HCT116 (cell line): ENCODE measurements at regions not wholly inside any gene's neighbourhood (a gene's known extent, or its start where the extent isn't known, plus 50 kb on each side); places are given as distances from the start of the nearest gene placed in this dataset.

ENCODE experiments used
- ATAC-seq: fragments of 200-7000 bp; cut with Tn5 transposase; 2 replicates; pipeline ENCODE4 v1.9.1; 2020; ENCODE audit warnings: mild to moderate bottlenecking, moderate library complexity
- BruUV-seq: library from RNA; stranded (reverse); fragments of 400-500 nt; replicated peaks from 2 replicates; lab custom pipeline; 2021; lab: Mats Ljungman, UMichigan
- CTCF ChIA-PET: fragments of 300-600 bp; sonication (Branson Sonifier 250); formaldehyde crosslinking; loops from one replicate; lab custom pipeline; 2021; ENCODE audit warnings: antibody characterized with exemption; lab: Charles Lee
- POLR2A ChIA-PET: fragments of 300-600, 350-600 bp; sonication (Branson Sonifier 250); formaldehyde crosslinking; loops from one replicate; lab custom pipeline; 2021; ENCODE audit warnings: antibody characterized with exemption; lab: Charles Lee
- RAD21 ChIA-PET, 2 experiments: fragments of 300-600 bp; sonication (Branson Sonifier 250); formaldehyde crosslinking; loops; one replicate each; lab custom pipeline; 2023; ENCODE audit warnings: low total read pairs in 2 of 2; ENCODE audit not compliant: uncharacterized antibody in 2 of 2, unreplicated experiment in 2 of 2, low non-redundant PET in 1 of 2; lab: Charles Lee
- DNase-seq: peaks from one replicate; pipeline ENCODE4 v3.0.0-alpha.2; 2010; ENCODE audit warnings: low read depth, low spot score
- H2AFZ ChIP-seq: fragments of 200-600 bp; shearing (Covaris generic), sonication (generic); 2 replicates; pipeline ENCODE4 v1.6.1; 2017; ENCODE audit warnings: low read depth, mixed run types, mixed read lengths, antibody characterized with exemption, low read length; ENCODE audit not compliant: poor library complexity, severe bottlenecking
- H3K27ac ChIP-seq: 2 replicates; pipeline ENCODE4 v1.5.1; 2012; ENCODE audit warnings: low read depth, low read length
- H3K27me3 ChIP-seq: fragments of 200-600 bp; sonication (generic); 2 replicates; pipeline ENCODE4 v1.6.1; 2016; ENCODE audit warnings: mixed run types, low read length, mixed read lengths; ENCODE audit not compliant: insufficient read depth
- H3K36me3 ChIP-seq, 2 experiments: fragments of 200-500 bp in 1 of 2; fragments of 200-600 bp in 1 of 2; sonication (Bioruptor generic) in 1 of 2; sonication (generic) in 1 of 2; 2 replicates each; pipeline versions ENCODE4 v1.5.1 to v1.6.1; 2014 to 2016; ENCODE audit warnings: low read length in 2 of 2, inconsistent platforms in 1 of 2, mixed read lengths in 1 of 2, mixed run types in 1 of 2; ENCODE audit not compliant: insufficient read depth in 2 of 2, control insufficient read depth in 1 of 2
- H3K4me1 ChIP-seq, 2 experiments: fragments of 200-600 bp in 1 of 2; sonication (generic) in 1 of 2; 2 replicates each; pipeline versions ENCODE4 v1.5.1 to v1.6.1; 2012 to 2017; ENCODE audit warnings: low read length in 2 of 2, inconsistent platforms in 1 of 2, mild to moderate bottlenecking in 1 of 2, mixed read lengths in 1 of 2, mixed run types in 1 of 2, moderate library complexity in 1 of 2; ENCODE audit not compliant: insufficient read depth in 2 of 2, control insufficient read depth in 1 of 2
- H3K4me2 ChIP-seq: fragments of 200-600 bp; sonication (generic); 2 replicates; pipeline ENCODE4 v1.6.1; 2017; ENCODE audit warnings: mixed run types, low read length, mixed read lengths
- H3K4me3 ChIP-seq, 2 experiments: fragments of 200-600 bp in 1 of 2; sonication (generic) in 1 of 2; replicated peaks in 1 of 2; 2 replicates each; pipeline ENCODE4 v1.5.1; 2011 to 2016; ENCODE audit warnings: low read length in 2 of 2, control low read depth in 1 of 2, low read depth in 1 of 2, mild to moderate bottlenecking in 1 of 2, mixed read lengths in 1 of 2, mixed run types in 1 of 2
- H3K79me2 ChIP-seq: fragments of 200-600 bp; sonication (generic); 2 replicates; pipeline ENCODE4 v1.6.1; 2017; ENCODE audit warnings: mild to moderate bottlenecking, mixed run types, low read length, moderate library complexity, mixed read lengths; ENCODE audit not compliant: insufficient read depth
- H3K9ac ChIP-seq: fragments of 200-600 bp; sonication (generic); 2 replicates; pipeline ENCODE4 v1.6.1; 2016; ENCODE audit warnings: low read length, mixed read lengths
- H3K9me2 ChIP-seq: fragments of 200-600 bp; sonication (generic), shearing (Covaris generic); 2 replicates; pipeline ENCODE4 v1.6.1; 2017; ENCODE audit warnings: mixed run types, mild to moderate bottlenecking, moderate library complexity; ENCODE audit not compliant: insufficient read depth
- H3K9me3 ChIP-seq, 2 experiments: fragments of 200-500 bp in 1 of 2; fragments of 200-600 bp in 1 of 2; sonication (Bioruptor generic) in 1 of 2; sonication (generic) in 1 of 2; 2 replicates each; pipeline ENCODE4 v1.6.1; 2014 to 2017; ENCODE audit warnings: low read length in 2 of 2, mixed read lengths in 2 of 2, inconsistent platforms in 1 of 2, low read depth in 1 of 2, mild to moderate bottlenecking in 1 of 2, mixed run types in 1 of 2, moderate library complexity in 1 of 2; ENCODE audit not compliant: control insufficient read depth in 1 of 2, insufficient read depth in 1 of 2
- H4K20me1 ChIP-seq: fragments of 200-600 bp; sonication (generic), shearing (Covaris generic); 2 replicates; pipeline ENCODE4 v1.6.1; 2017; ENCODE audit warnings: mixed run types, mild to moderate bottlenecking, moderate library complexity; ENCODE audit not compliant: insufficient read depth
- CEBPB ChIP-seq: IDR thresholded peaks from 2 replicates; pipeline ENCODE4 v1.6.1; 2012; ENCODE audit warnings: low read depth
- EGR1 ChIP-seq: IDR thresholded peaks from 2 replicates; pipeline ENCODE4 v1.6.1; 2012; ENCODE audit warnings: low read depth
- ELF1 ChIP-seq: IDR thresholded peaks from 2 replicates; pipeline ENCODE4 v1.6.1; 2012; ENCODE audit warnings: low read depth, borderline replicate concordance
- EZH2phosphoT487 ChIP-seq: fragments of 200-600 bp; IDR thresholded peaks from 2 replicates; pipeline ENCODE4 v1.6.1; 2018; ENCODE audit warnings: antibody characterized with exemption, borderline replicate concordance
- FOSL1 ChIP-seq: IDR thresholded peaks from 2 replicates; pipeline ENCODE4 v1.6.1; 2012; ENCODE audit warnings: low read depth
- JUND ChIP-seq: IDR thresholded peaks from 2 replicates; pipeline ENCODE4 v1.6.1; 2012
- MAX ChIP-seq: IDR thresholded peaks from 2 replicates; pipeline ENCODE4 v1.6.1; 2012
- POLR2A ChIP-seq: IDR thresholded peaks from 2 replicates; pipeline ENCODE4 v1.7.0; 2011; ENCODE audit warnings: borderline replicate concordance; ENCODE audit not compliant: insufficient read depth, insufficient read length; ENCODE audit errors: extremely low read depth
- POLR2AphosphoS5 ChIP-seq: IDR thresholded peaks from 2 replicates; pipeline ENCODE4 v1.6.1; 2011; ENCODE audit warnings: mild to moderate bottlenecking, low read depth, low read length, moderate library complexity
- RAD21 ChIP-seq: IDR thresholded peaks from 2 replicates; pipeline ENCODE4 v1.6.1; 2012; ENCODE audit warnings: low read depth, mild to moderate bottlenecking
- SIN3A ChIP-seq: IDR thresholded peaks from 2 replicates; pipeline ENCODE4 v1.6.1; 2012; ENCODE audit warnings: low read depth
- SP1 ChIP-seq: IDR thresholded peaks from 2 replicates; pipeline ENCODE4 v1.6.1; 2012; ENCODE audit warnings: low read depth
- SRF ChIP-seq: IDR thresholded peaks from 2 replicates; pipeline ENCODE4 v1.6.1; 2012; ENCODE audit warnings: low read depth
- ZFX ChIP-seq: fragments of 450-650 bp; IDR thresholded peaks from 2 replicates; pipeline ENCODE4 v1.6.1; 2017
- intact Hi-C: fragments of 100-400 bp; cut with micrococcal nuclease; formaldehyde crosslinking; loops from 2 replicates; pipeline ENCODE4 v1.10.0; 2022
- TF ChIP-seq, protein P1 (sequence below): IDR thresholded peaks from 2 replicates; pipeline ENCODE4 v1.6.1; 2011; ENCODE audit warnings: mild to moderate bottlenecking, low read length, moderate library complexity; ENCODE audit not compliant: insufficient replicate concordance; ENCODE audit errors: extremely low read depth
- TF ChIP-seq, protein P2 (sequence below): IDR thresholded peaks from 2 replicates; pipeline ENCODE4 v1.6.1; 2012
- TF ChIP-seq, protein P3 (sequence below): IDR thresholded peaks from 2 replicates; pipeline ENCODE4 v1.6.1; 2012; ENCODE audit warnings: low read depth

DNA sequence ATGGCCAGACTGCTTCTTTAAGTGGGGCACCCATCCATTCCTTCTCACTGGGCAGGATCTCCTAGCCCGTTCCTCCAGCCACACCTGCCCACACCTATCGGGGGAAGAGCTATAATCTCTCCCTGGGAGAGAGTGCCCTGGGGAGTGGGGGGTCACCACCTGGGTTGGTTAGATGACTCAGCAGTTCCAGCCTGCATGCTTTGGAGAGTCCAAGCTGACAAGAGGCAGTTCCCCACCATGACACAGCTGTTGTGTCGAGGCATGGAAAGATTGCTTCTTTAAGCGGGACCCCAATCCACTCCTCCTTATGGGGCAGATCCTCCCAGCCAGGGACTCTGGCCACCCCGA, 52.6 kb upstream of the PPFIA2 start:
- intact Hi-C loops, result no loop called here
- ChIA-PET CTCF (no interaction called here), POLR2A (no interaction called here)
- no TSS peak for BruUV-seq
- Histone ChIP-seq H3K9me2 (no peaks in the 10 kb centered on the region), H3K27me3 (no peaks in the 10 kb centered on the region), H3K9ac (no peak overlapping the region), H3K36me3 (no peaks in the 10 kb centered on the region), H4K20me1 (no peaks in the 10 kb centered on the region)
- TF ChIP-seq, protein P1, sequence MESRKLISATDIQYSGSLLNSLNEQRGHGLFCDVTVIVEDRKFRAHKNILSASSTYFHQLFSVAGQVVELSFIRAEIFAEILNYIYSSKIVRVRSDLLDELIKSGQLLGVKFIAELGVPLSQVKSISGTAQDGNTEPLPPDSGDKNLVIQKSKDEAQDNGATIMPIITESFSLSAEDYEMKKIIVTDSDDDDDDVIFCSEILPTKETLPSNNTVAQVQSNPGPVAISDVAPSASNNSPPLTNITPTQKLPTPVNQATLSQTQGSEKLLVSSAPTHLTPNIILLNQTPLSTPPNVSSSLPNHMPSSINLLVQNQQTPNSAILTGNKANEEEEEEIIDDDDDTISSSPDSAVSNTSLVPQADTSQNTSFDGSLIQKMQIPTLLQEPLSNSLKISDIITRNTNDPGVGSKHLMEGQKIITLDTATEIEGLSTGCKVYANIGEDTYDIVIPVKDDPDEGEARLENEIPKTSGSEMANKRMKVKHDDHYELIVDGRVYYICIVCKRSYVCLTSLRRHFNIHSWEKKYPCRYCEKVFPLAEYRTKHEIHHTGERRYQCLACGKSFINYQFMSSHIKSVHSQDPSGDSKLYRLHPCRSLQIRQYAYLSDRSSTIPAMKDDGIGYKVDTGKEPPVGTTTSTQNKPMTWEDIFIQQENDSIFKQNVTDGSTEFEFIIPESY, result no peak
- TF ChIP-seq EGR1, result no peak
- TF ChIP-seq ZFX, result no peak
- TF ChIP-seq POLR2AphosphoS5, result no peak
- TF ChIP-seq, protein P2, sequence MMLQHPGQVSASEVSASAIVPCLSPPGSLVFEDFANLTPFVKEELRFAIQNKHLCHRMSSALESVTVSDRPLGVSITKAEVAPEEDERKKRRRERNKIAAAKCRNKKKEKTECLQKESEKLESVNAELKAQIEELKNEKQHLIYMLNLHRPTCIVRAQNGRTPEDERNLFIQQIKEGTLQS, result no peak
- no peak for TF ChIP-seq EZH2phosphoT487
- TF ChIP-seq SRF, result no peak
- no peak for TF ChIP-seq RAD21
- TF ChIP-seq JUND, result no peak
- no peak for TF ChIP-seq MAX
- TF ChIP-seq CEBPB, result no peak
- TF ChIP-seq SIN3A, result no peak
- TF ChIP-seq POLR2A, result no peak
- no peak for TF ChIP-seq SP1
- TF ChIP-seq, protein P3, sequence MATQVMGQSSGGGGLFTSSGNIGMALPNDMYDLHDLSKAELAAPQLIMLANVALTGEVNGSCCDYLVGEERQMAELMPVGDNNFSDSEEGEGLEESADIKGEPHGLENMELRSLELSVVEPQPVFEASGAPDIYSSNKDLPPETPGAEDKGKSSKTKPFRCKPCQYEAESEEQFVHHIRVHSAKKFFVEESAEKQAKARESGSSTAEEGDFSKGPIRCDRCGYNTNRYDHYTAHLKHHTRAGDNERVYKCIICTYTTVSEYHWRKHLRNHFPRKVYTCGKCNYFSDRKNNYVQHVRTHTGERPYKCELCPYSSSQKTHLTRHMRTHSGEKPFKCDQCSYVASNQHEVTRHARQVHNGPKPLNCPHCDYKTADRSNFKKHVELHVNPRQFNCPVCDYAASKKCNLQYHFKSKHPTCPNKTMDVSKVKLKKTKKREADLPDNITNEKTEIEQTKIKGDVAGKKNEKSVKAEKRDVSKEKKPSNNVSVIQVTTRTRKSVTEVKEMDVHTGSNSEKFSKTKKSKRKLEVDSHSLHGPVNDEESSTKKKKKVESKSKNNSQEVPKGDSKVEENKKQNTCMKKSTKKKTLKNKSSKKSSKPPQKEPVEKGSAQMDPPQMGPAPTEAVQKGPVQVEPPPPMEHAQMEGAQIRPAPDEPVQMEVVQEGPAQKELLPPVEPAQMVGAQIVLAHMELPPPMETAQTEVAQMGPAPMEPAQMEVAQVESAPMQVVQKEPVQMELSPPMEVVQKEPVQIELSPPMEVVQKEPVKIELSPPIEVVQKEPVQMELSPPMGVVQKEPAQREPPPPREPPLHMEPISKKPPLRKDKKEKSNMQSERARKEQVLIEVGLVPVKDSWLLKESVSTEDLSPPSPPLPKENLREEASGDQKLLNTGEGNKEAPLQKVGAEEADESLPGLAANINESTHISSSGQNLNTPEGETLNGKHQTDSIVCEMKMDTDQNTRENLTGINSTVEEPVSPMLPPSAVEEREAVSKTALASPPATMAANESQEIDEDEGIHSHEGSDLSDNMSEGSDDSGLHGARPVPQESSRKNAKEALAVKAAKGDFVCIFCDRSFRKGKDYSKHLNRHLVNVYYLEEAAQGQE, result no peak
- no peak for TF ChIP-seq ELF1
- no peak for TF ChIP-seq FOSL1
- TF ChIP-seq, all 23 proteins: peak for 0
- Histone ChIP-seq H3K79me2 (no peaks in the 10 kb centered on the region), H3K4me2 (no peak overlapping the region), H3K4me1 (no peaks in the 10 kb centered on the region), H3K4me3 (no peak overlapping the region), H2AFZ (no peak overlapping the region), H3K9me3 (no peaks in the 10 kb centered on the region), H3K27ac (no peak overlapping the region)
- ATAC-seq, result no peak
- DNase-seq, result no peak
- RAD21 ChIA-PET, result no interaction called here
